ENCODE measurements at regions not wholly inside any gene's neighbourhood (a gene's known extent, or its start where the extent isn't known, plus 50 kb on each side); places are given as distances from the start of the nearest gene placed in this dataset.

DNA sequence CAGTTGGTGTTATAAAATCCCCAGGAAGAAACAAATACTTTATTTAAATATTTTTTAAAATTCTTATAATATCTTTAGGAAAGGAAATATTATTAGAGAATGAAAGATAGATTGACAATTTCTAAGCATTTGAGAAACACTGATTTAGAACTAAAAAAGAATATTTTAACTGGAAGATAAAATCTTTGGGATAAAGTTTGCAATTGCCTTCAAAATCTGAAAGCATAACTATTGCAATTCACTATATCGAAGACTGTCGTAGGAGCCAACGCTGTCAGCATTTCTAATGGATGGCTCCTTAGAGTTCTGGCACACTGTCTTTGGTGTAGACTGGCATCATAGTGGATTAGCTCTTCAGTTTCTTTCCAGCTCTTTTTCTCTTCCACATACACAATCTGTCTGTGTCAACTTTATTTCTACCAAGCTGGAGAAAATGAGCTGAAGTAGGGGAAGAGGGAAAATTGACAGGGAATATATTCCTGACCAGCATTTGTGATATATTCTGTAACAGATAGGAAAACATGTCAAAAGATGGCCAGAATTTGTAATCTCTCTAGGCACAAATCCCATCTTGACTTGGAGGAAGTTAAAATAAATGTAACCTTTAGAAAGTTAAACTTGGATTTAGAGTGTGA is 1561.4 kb downstream of the MAT2B start:
- H3K4me1 Mint-ChIP-seq, result no peaks in the 10 kb centered on the region
- H3K9me3 Mint-ChIP-seq, result peaks cover 0 to 6% of the 10 kb centered on the region in 2 donors
- no peaks in the 10 kb centered on the region for H3K36me3 Mint-ChIP-seq
- ATAC-seq (replicated peaks) (no peak), DNase-seq (no peak)
- H3K27me3 Mint-ChIP-seq, result no peaks in the 10 kb centered on the region
- H3K4me3 Mint-ChIP-seq, result no peak overlapping the region
- H3K27ac Mint-ChIP-seq, result no peak overlapping the region

DNA sequence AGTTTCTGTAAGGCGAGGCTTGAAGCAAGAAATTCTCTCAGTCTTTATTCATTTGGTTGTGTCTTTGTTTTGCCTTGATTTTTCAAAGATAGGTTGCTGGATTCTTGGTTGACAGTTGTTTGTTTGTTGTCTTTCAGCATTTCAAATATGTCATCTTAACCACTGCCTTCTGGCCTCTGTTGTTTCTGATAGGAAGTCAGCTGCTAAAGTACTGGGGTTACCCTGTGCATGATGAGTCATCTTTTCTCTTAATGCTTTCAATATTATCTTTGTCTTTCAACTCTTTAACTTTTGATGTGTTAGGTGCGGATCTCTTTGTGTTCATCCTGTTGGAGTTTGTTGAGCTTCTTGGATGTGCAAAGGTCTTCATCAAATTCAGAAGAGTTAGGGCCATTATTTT is 1571.3 kb downstream of the MAT2B start:
- Mint-ChIP-seq H3K27me3 (no peaks in the 10 kb centered on the region), H3K27ac (no peak overlapping the region), H3K4me3 (no peak overlapping the region)

DNA sequence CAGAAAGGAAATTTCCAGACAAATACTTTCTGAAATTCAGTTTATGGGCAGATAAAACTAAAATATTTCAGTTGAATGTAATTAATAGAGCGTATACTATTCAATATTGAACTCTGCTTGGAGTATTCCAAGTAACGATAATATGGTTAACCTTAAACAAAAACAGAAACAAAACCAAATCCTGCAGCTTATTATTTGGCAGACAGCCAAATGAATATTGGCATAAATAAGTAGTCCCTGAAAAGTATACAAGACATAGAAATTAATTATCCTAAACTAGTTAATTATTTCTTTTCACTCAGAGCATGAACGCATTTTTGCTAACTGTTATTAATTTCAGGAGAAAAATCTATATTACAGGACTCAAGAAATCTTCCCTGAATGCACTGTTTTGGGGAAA is 1574.0 kb downstream of the MAT2B start:
- DNase-seq, result no peak
- H3K27ac Mint-ChIP-seq, result no peak overlapping the region
- H3K36me3 Mint-ChIP-seq, result no peaks in the 10 kb centered on the region
- H3K4me1 Mint-ChIP-seq, result no peaks in the 10 kb centered on the region
- no peaks in the 10 kb centered on the region for H3K9me3 Mint-ChIP-seq
- no peak for ATAC-seq (replicated peaks)
- H3K27me3 Mint-ChIP-seq, result no peaks in the 10 kb centered on the region
- no peak overlapping the region for H3K4me3 Mint-ChIP-seq

More for the DNA sequence above, 1571.3 kb downstream of the MAT2B start:
- H3K9me3 Mint-ChIP-seq, result peaks cover 0 to 6% of the 10 kb centered on the region in 2 donors
- no peak for DNase-seq
- no peak for ATAC-seq (replicated peaks)
- H3K36me3 Mint-ChIP-seq, result no peaks in the 10 kb centered on the region
- no peaks in the 10 kb centered on the region for H3K4me1 Mint-ChIP-seq

DNA sequence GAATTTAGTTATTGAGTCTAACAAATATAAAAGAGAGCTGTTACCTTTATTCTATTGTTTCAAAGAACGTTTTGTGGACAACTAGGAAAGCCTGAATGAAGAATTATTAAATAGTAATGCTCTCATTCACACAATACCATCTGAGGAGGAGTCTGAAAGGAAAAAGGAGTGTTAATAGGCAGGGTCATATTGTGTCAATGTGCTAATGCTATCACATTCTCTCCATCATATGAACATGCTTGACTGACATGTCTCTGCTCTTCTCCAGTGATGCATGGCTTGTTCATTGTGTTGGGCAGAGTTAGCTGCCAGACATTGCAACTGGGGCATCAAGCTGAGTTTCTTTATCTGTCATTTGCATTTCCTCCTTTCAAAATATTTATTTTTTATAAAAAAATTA is 1578.0 kb downstream of the MAT2B start:
- Mint-ChIP-seq H3K9me3 (no peaks in the 10 kb centered on the region), H3K27me3 (no peaks in the 10 kb centered on the region), H3K36me3 (no peaks in the 10 kb centered on the region), H3K4me1 (no peaks in the 10 kb centered on the region), H3K4me3 (no peak overlapping the region), H3K27ac (no peak overlapping the region)
- DNase-seq (no peak), ATAC-seq (replicated peaks) (no peak)

DNA sequence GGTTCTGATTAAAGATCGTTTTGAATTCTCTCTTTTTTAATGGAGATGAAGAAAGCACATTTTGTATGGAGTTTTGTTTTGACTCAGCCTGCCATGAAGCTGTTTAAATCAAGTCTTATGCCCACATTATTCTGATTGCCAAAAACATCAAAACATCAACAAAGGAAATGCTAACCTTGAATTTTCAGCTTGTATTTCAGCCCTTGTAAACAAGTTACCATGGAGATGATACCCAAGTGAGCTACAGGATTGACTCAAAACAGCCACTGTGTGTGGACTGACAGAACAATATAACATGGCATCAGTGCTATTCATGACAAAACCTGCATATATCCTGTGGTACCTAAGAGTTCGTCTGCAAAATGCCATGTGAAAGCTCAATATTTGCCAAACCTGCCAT is 1581.0 kb downstream of the MAT2B start:
- no peaks in the 10 kb centered on the region for H3K27me3 Mint-ChIP-seq
- H3K9me3 Mint-ChIP-seq, result no peaks in the 10 kb centered on the region
- DNase-seq (no peak), ATAC-seq (replicated peaks) (no peak)
- no peaks in the 10 kb centered on the region for H3K4me1 Mint-ChIP-seq
- H3K4me3 Mint-ChIP-seq, result no peak overlapping the region
- H3K36me3 Mint-ChIP-seq, result no peaks in the 10 kb centered on the region
- H3K27ac Mint-ChIP-seq, result no peak overlapping the region

DNA sequence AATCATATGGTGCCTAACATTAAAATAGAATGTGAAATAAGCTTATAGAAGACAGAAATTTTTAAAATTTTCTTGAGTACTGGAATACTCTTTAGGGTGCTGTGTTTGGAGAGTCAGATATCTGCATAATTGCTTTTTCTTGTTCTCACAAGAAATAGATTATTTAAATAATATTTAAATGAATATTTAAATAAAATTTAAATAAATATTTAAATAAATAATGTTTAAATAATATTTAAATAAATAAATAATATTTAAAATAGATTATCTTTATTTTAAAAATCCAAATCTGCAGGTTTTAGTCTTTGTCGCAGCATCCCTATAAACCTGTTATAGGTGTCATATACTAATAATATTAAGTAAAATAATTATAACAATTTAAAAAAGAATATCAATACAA is 1589.4 kb downstream of the MAT2B start:
- Mint-ChIP-seq H3K4me3 (no peak overlapping the region), H3K9me3 (peaks cover 4 to 11% of the 10 kb centered on the region in 2 donors), H3K27me3 (no peaks in the 10 kb centered on the region), H3K36me3 (no peaks in the 10 kb centered on the region), H3K4me1 (no peaks in the 10 kb centered on the region), H3K27ac (no peak overlapping the region)
- DNase-seq (no peak), ATAC-seq (replicated peaks) (no peak)

DNA sequence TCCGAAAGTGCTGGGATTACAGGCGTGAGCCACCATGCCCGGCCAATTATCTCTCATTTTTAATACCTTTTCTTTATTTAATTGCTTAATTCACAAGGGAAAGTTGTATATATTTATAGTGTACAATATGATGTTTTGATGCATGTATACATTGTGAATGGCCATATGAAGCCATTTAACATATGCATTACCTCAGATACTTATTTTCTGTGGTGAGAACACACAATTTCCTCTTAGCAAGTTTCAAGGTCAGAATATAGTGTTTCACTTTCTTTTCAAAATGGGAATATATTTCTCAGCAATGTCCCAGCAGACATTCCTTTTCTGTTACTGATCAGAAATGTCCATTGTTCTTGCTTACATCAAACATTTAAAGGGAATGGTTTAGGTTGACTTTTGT is 1596.3 kb downstream of the MAT2B start:
- H3K4me3 Mint-ChIP-seq, result no peak overlapping the region
- no peaks in the 10 kb centered on the region for H3K27me3 Mint-ChIP-seq
- no peak overlapping the region for H3K27ac Mint-ChIP-seq
- H3K4me1 Mint-ChIP-seq, result no peaks in the 10 kb centered on the region
- ATAC-seq (replicated peaks) (no peak), DNase-seq (no peak)
- H3K36me3 Mint-ChIP-seq, result peaks cover 0 to 3% of the 10 kb centered on the region in 2 donors
- peaks cover 12 to 16% of the 10 kb centered on the region in 2 donors for H3K9me3 Mint-ChIP-seq

DNA sequence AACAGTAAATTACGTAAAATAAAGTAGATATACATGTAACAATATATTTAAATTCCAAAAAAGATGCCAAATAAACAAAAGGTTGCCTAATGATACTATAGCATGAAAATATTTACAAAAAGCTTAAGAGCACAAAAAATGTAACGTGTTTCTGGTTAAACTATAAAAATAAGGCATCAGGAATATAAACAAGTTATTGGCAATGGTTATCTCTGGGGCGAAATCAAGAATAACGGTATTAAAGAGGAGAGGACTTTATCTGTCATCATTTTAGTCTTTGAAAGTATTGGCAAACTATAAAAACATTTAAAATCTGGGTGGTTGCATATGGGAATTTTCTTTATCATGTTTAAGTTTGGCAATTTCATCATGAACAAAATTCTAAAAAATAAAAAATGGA is 1599.2 kb downstream of the MAT2B start:
- DNase-seq, result no peak
- H3K36me3 Mint-ChIP-seq, result peaks cover 0 to 3% of the 10 kb centered on the region in 2 donors
- no peaks in the 10 kb centered on the region for H3K27me3 Mint-ChIP-seq
- H3K4me3 Mint-ChIP-seq, result no peak overlapping the region
- H3K9me3 Mint-ChIP-seq, result peaks cover 6 to 8% of the 10 kb centered on the region in 2 donors
- H3K27ac Mint-ChIP-seq, result no peak overlapping the region
- H3K4me1 Mint-ChIP-seq, result no peaks in the 10 kb centered on the region
- no peak for ATAC-seq (replicated peaks)

DNA sequence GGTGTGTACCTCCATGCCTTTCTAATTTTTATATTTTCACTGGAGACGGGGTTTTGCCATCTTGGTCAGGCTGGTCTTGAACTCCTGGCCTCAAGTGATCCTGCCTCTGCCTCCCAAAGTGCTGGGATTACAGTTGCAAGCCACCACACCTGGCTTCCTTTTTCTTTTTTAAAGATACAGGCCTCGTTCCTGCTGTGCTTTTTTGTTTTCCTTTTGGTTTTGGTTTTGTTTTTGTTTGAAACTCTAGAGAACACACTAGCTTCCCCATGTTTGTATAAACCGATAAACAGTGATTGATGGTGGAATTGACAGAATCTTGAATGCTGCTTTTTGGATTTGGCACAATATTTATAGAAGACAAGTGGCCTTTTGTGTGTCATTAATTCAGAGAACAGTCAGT is 1603.4 kb downstream of the MAT2B start:
- no peaks in the 10 kb centered on the region for H3K36me3 Mint-ChIP-seq
- no peak overlapping the region for H3K4me3 Mint-ChIP-seq
- H3K27ac Mint-ChIP-seq, result no peak overlapping the region
- no peak for ATAC-seq (replicated peaks)
- DNase-seq, result no peak
- no peaks in the 10 kb centered on the region for H3K27me3 Mint-ChIP-seq
- H3K9me3 Mint-ChIP-seq, result peaks cover 0 to 1% of the 10 kb centered on the region in 2 donors
- H3K4me1 Mint-ChIP-seq, result no peaks in the 10 kb centered on the region

DNA sequence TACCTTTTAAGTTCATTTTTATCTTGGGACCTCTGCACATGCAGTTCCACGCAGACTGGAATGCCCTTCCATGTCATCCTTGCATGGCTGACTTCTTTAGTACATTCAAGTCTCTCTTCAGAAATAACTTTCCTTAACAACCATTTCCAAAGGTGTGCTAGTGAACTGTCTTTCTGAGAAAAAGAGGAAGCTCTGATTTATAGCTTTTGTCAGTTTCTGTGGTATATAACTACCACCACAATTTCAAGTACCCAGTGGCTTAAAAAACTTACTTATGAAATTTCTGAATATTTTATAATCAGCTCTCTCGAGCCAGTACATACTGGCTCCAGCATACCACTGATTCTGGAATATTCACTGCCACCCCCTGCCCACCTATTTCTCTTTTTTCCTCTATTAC is 1613.8 kb downstream of the MAT2B start:
- no peak overlapping the region for H3K4me3 Mint-ChIP-seq
- H3K4me1 Mint-ChIP-seq, result no peaks in the 10 kb centered on the region
- no peak overlapping the region for H3K27ac Mint-ChIP-seq
- ATAC-seq (replicated peaks), result no peak
- H3K9me3 Mint-ChIP-seq, result no peaks in the 10 kb centered on the region
- H3K27me3 Mint-ChIP-seq, result no peaks in the 10 kb centered on the region
- H3K36me3 Mint-ChIP-seq, result no peaks in the 10 kb centered on the region
- DNase-seq, result no peak

DNA sequence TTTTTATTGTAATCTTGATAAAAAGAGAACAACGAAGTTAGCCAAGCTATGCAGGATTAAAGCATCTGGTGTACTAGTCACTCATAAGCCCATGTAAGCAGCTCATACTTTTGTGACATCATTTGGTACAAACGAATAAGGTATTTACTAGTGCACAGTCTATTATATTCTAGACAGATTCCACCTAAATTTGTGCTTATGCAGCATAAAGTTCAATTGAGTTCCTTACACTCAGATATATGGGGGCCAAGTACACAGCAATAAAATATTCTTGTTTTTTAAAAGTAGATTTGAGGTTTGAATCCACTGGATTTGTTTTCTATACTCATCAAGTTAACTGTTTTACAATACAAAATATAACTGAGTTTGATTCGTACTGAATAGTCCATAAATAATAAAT is 1621.2 kb downstream of the MAT2B start:
- H3K27ac Mint-ChIP-seq, result no peak overlapping the region
- H3K4me1 Mint-ChIP-seq, result no peaks in the 10 kb centered on the region
- ATAC-seq (replicated peaks), result no peak
- H3K9me3 Mint-ChIP-seq, result peaks cover 0 to 5% of the 10 kb centered on the region in 2 donors
- no peak overlapping the region for H3K4me3 Mint-ChIP-seq
- no peaks in the 10 kb centered on the region for H3K36me3 Mint-ChIP-seq
- no peak for DNase-seq
- no peaks in the 10 kb centered on the region for H3K27me3 Mint-ChIP-seq

DNA sequence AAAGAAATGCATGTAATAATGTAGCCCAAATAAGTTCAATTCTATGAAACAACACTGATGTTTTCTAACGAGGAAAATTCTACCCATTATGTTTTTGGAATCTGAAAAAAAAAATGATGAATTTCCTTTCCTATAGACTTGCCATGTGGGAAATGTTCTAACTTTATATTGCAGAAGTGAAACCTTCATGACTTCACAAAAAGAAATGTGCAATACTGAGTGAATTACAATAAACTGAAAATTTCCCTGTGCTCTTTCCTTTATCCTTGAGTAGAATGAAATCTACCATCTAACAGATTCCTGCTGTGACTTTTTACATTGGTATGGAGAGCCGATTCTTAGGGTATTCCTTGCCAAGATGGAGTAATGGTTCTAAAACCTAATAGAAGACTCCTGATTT is 1622.5 kb downstream of the MAT2B start:
- ATAC-seq (replicated peaks) (no peak), DNase-seq (no peak)
- no peak overlapping the region for H3K27ac Mint-ChIP-seq
- H3K27me3 Mint-ChIP-seq, result no peaks in the 10 kb centered on the region
- H3K4me3 Mint-ChIP-seq, result no peak overlapping the region
- no peaks in the 10 kb centered on the region for H3K4me1 Mint-ChIP-seq
- no peaks in the 10 kb centered on the region for H3K36me3 Mint-ChIP-seq
- peaks cover 0 to 5% of the 10 kb centered on the region in 2 donors for H3K9me3 Mint-ChIP-seq

DNA sequence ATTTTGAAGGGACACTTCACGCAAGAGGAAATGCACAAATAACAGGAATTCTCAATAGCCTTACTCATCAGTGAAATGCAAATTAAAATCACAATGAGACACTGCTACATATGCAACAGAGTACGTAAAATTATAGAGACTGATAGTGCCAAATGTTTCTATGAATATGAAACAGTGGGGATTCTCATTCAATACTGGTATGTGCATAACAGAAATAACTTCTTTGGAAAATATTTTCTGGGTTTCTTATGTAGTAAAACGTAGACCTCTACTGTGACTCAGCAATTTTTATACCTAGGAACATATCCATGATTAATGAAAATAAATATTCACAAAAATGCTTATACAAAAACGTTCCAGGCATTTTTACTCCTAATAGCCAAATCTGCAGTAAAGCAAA is 1625.2 kb downstream of the MAT2B start:
- Mint-ChIP-seq H3K4me3 (no peak overlapping the region), H3K27ac (no peak overlapping the region), H3K27me3 (no peaks in the 10 kb centered on the region), H3K36me3 (no peaks in the 10 kb centered on the region), H3K4me1 (no peaks in the 10 kb centered on the region), H3K9me3 (peaks cover 0 to 5% of the 10 kb centered on the region in 2 donors)
- no peak for ATAC-seq (replicated peaks)
- DNase-seq, result no peak

DNA sequence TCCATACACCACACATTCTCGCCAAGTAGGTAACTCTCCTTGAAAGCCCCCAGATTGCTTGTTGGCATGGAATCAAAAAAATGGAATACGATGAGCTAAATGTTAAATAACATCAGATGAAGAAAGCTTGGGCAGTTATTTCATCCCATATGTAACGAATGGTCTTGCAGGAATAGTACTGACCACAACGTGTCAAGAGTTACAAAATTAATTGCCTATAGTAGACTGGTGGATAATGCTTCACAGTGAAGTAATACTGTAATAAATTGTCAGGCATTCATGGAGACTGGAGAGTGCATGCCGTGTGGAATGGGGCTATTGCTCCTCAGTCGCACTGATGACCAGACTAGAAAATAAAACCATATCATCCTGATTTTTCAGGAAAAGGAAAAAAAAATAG is 1628.7 kb downstream of the MAT2B start:
- DNase-seq, result no peak
- no peak overlapping the region for H3K4me3 Mint-ChIP-seq
- no peaks in the 10 kb centered on the region for H3K36me3 Mint-ChIP-seq
- ATAC-seq (replicated peaks), result no peak
- no peaks in the 10 kb centered on the region for H3K27me3 Mint-ChIP-seq
- H3K4me1 Mint-ChIP-seq, result no peaks in the 10 kb centered on the region
- H3K27ac Mint-ChIP-seq, result no peak overlapping the region
- peaks cover 0 to 5% of the 10 kb centered on the region in 2 donors for H3K9me3 Mint-ChIP-seq

DNA sequence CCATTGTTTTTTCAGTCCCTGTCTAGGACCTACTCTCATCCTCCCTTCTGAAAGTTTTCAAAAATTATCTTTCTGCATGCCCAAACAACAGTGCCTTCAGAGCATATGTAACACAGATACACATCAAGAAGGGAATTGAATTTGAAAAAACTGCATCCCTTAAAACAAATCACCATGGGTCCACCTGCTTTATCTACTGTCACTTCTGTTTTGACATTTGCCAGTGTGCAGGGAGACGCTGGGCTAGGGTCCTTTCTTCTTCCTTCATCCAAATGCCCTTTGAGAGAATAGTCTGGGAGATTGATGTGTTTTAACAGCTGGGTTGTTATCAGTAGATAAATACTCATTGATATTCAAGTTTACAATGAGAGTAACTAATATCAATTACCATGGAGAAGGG is 1630.1 kb downstream of the MAT2B start:
- Mint-ChIP-seq H3K9me3 (no peaks in the 10 kb centered on the region), H3K27me3 (no peaks in the 10 kb centered on the region), H3K4me3 (no peak overlapping the region), H3K4me1 (no peaks in the 10 kb centered on the region), H3K36me3 (no peaks in the 10 kb centered on the region), H3K27ac (no peak overlapping the region)
- no peak for ATAC-seq (replicated peaks)
- no peak for DNase-seq

DNA sequence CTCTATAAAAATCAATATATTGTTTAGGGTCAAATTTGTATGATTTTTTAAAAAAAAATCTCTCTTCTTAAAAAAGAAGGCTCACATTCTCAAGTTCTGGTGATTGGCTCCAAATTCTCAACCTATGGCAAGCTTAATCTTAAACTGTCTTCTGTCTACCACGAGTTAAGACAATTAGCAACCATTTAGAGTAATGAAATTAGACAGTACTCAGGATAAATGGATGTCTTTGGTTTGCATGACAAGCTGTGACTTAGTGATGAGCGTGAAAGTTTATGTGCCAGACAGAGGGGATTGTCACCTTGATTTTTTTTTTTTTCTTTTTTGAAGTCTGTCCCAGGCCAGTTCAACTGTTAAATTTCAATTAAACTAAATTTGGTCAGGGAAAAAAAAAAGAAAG is 1632.3 kb downstream of the MAT2B start:
- no peak for DNase-seq
- H3K4me1 Mint-ChIP-seq, result no peaks in the 10 kb centered on the region
- H3K36me3 Mint-ChIP-seq, result no peaks in the 10 kb centered on the region
- H3K27ac Mint-ChIP-seq, result no peak overlapping the region
- no peaks in the 10 kb centered on the region for H3K27me3 Mint-ChIP-seq
- no peak overlapping the region for H3K4me3 Mint-ChIP-seq
- no peaks in the 10 kb centered on the region for H3K9me3 Mint-ChIP-seq
- ATAC-seq (replicated peaks), result no peak

All from stimulated activated naive B cell treated with anti-CD40 and anti-IgM and Interleukin-4, amounts not matched to agents 10 μg/mL and 1 μg/mL and 100 μg/mL, for 72 hours (primary cell).